ENCODE measurements at regions not wholly inside any gene's neighbourhood (a gene's known extent, or its start where the extent isn't known, plus 50 kb on each side); places are given as distances from the start of the nearest gene placed in this dataset.

GRCh38 chr20:50265245-50265946 lies 74.8 kb downstream of the CEBPB start:
- no peak for TF ChIP-seq CTCF (IDR thresholded peaks at IDR 0.05; ENCODE audit: extremely low read depth in 1 of 2, insufficient read depth in 1 of 2, low read depth in 1 of 2, low read length in 2 of 2)
- TF ChIP-seq POLR2A (IDR thresholded peaks at IDR 0.05; ENCODE audit: low read depth, low read length) = no peak
- TF ChIP-seq EZH2 (IDR thresholded peaks at IDR 0.05; ENCODE audit: borderline replicate concordance, low read depth, low read length, severe bottlenecking) = no peak
- no peak for TF ChIP-seq POLR2AphosphoS5 (IDR thresholded peaks at IDR 0.05; ENCODE audit: insufficient read depth, low read depth, low read length)
- TF ChIP-seq GATA2 (IDR thresholded peaks at IDR 0.05; ENCODE audit: insufficient read depth, insufficient read length, low read depth, low read length) = no peak
- no peak for TF ChIP-seq JUN (IDR thresholded peaks at IDR 0.05; ENCODE audit: borderline replicate concordance, insufficient read depth, insufficient read length, low read depth)
- no peak for TF ChIP-seq MAX (IDR thresholded peaks at IDR 0.05; ENCODE audit: insufficient read depth, insufficient read length)

All from endothelial cell of umbilical vein (primary cell).